VCaP (cell line): ENCODE measurements at regions not wholly inside any gene's neighbourhood (a gene's known extent, or its start where the extent isn't known, plus 50 kb on each side); places are given as distances from the start of the nearest gene placed in this dataset.

Experiments
- H3K27ac ChIP-seq: fragments of 450-650 bp; 2 replicates; pipeline ENCODE4 v1.5.1; 2017
- CTCF ChIP-seq: fragments of 450-650 bp; conservative IDR thresholded peaks from 2 replicates; pipeline ENCODE4 v1.5.1; 2017; ENCODE audit warnings: mild to moderate bottlenecking, moderate library complexity

GRCh38 chr2:149738767-149739166 is 151.2 kb upstream of the MMADHC start:
- H3K27ac ChIP-seq = no peak overlapping the region

GRCh38 chr2:149737896-149738295 is 150.3 kb upstream of the MMADHC start:
- TF ChIP-seq CTCF = no peak
- no peak overlapping the region for H3K27ac ChIP-seq

More at GRCh38 chr2:149738767-149739166, 151.2 kb upstream of the MMADHC start:
- no peak for TF ChIP-seq CTCF

GRCh38 chr2:149735237-149735958 is 147.8 kb upstream of the MMADHC start:
- TF ChIP-seq CTCF = no peak
- no peak overlapping the region for H3K27ac ChIP-seq

GRCh38 chr2:149733936-149734685 is 146.5 kb upstream of the MMADHC start:
- no peak for TF ChIP-seq CTCF
- H3K27ac ChIP-seq = no peak overlapping the region

GRCh38 chr2:149732730-149733290 is 145.2 kb upstream of the MMADHC start:
- TF ChIP-seq CTCF = no peak
- no peak overlapping the region for H3K27ac ChIP-seq

GRCh38 chr2:149732001-149732685 is 144.6 kb upstream of the MMADHC start:
- TF ChIP-seq CTCF = no peak
- no peak overlapping the region for H3K27ac ChIP-seq

- TF ChIP-seq CTCF = no peak
- H3K27ac ChIP-seq = no peak overlapping the region
Observed at GRCh38 chr2:149731079-149731478, 143.5 kb upstream of the MMADHC start.
